A549 (cell line): ENCODE measurements at regions not wholly inside any gene's neighbourhood (a gene's known extent, or its start where the extent isn't known, plus 50 kb on each side); places are given as distances from the start of the nearest gene placed in this dataset.

ENCODE experiments used
- CHD2 ChIP-seq: fragments of 150-350 bp; IDR thresholded peaks from 2 replicates; pipeline ENCODE4 v1.6.1; 2014; ENCODE audit warnings: low read length; ENCODE audit not compliant: partially characterized antibody
- CTCF ChIP-seq: fragments of >200 bp; sonication (Bioruptor Twin); formaldehyde crosslinking; IDR thresholded peaks from 3 replicates; pipeline ENCODE4 v1.5.1; 2016
- ESRRA ChIP-seq: fragments of 150-350 bp; IDR thresholded peaks from 2 replicates; pipeline ENCODE4 v1.6.1; 2014; ENCODE audit warnings: mild to moderate bottlenecking, low read length, borderline replicate concordance
- HMGXB4 ChIP-seq: fragments of 250-450 bp; sonication (Bioruptor Pico); IDR thresholded peaks from 2 replicates; pipeline ENCODE4 v1.5.0; 2021; ENCODE audit warnings: mild to moderate bottlenecking, moderate library complexity, borderline replicate concordance
- HOXB13 ChIP-seq: fragments of 250-450 bp; sonication (Bioruptor Pico); IDR thresholded peaks from 2 replicates; pipeline ENCODE4 v1.5.0; 2020; ENCODE audit warnings: low read depth, mild to moderate bottlenecking, moderate library complexity
- JUN ChIP-seq, 2 experiments: fragments of >200 bp; sonication (Bioruptor Twin); formaldehyde crosslinking; IDR thresholded peaks; 2 replicates in 1 of 2; 3 replicates in 1 of 2; pipeline ENCODE4 v1.6.1; 2016 to 2017
- MAFK ChIP-seq: fragments of 450-650 bp; IDR thresholded peaks from 2 replicates; pipeline ENCODE4 v1.6.1; 2014; ENCODE audit not compliant: partially characterized antibody
- MYC ChIP-seq: IDR thresholded peaks from 2 replicates; pipeline ENCODE4 v1.6.1; 2012; ENCODE audit warnings: mild to moderate bottlenecking, inconsistent platforms, low read length, improper control_type of control experiment, borderline replicate concordance
- REST ChIP-seq: fragments of 200-600 bp; sonication (generic); IDR thresholded peaks from 2 replicates; pipeline ENCODE4 v1.6.1; 2016; ENCODE audit warnings: antibody characterized with exemption, mild to moderate bottlenecking, moderate library complexity

GRCh38 chr5:167512111-167512510 lies 779.3 kb upstream of the WWC1 start:
- TF ChIP-seq MAFK, result no peak
- no peak for TF ChIP-seq CTCF
- TF ChIP-seq MYC, result no peak
- TF ChIP-seq ESRRA, result no peak
- no peak for TF ChIP-seq HOXB13
- TF ChIP-seq REST, result no peak
- no peak for TF ChIP-seq CHD2
- TF ChIP-seq HMGXB4 (CRISPR knock-in tag), result no peak
- TF ChIP-seq JUN (IDR thresholded peaks at IDR 0.05), result no peak
